HG03354 (cell line): ENCODE measurements at regions not wholly inside any gene's neighbourhood (a gene's known extent, or its start where the extent isn't known, plus 50 kb on each side); places are given as distances from the start of the nearest gene placed in this dataset.

ENCODE experiments used
- ATAC-seq: cut with Tn5 transposase; IDR thresholded peaks from one replicate; pipeline ENCODE4 v1.9.1; 2021; ENCODE audit warnings: mild to moderate bottlenecking; ENCODE audit not compliant: unreplicated experiment, poor library complexity, severe bottlenecking

DNA sequence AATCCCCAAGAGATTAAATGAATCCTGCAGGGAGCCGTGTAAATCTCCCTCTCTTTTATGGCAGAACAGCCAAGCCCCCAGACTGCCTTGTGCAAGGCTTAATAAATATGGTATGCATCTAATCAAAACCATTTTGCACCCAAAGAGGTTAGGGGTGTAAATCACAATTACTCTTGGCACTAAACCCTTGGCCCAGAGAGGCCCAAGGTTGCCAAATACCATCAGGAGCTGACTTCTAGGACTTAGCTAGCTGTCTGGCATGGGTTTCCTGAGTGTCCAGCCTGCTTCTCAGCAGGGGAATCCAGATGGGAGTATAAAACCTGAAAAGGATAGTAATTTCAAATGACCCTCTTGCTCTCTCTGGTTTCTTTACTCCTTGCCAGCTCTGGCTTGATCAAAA, 610.4 kb downstream of the MED13L start:
- ATAC-seq, result no peak

DNA sequence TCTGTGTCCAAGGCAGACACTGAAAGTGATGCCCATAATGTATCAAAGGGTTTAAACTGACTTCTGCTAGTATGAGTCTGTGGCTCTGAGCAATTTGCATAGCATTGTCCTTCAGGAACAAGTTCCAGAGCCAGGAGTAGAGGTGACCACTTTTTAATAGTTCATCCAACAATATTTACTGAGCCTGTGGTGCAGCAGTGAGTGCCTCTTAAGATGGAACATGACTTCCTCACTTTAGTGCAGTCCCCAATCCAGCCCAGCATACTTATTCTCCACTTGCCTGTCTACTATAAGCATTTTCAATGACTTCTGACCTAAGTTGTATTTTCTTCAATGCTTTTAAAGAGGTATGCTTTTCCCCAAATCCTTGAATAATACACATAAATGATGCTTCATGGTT, 611.3 kb downstream of the MED13L start:
- ATAC-seq, result no peak

GRCh38 chr12:115661112-115661511, 616.4 kb downstream of the MED13L start:
- no peak for ATAC-seq

GRCh38 chr12:115660211-115660805, 617.2 kb downstream of the MED13L start:
- ATAC-seq, result no peak

- ATAC-seq, result no peak
These were observed 618.1 kb downstream of the MED13L start for GRCh38 chr12:115659422-115659821.

DNA sequence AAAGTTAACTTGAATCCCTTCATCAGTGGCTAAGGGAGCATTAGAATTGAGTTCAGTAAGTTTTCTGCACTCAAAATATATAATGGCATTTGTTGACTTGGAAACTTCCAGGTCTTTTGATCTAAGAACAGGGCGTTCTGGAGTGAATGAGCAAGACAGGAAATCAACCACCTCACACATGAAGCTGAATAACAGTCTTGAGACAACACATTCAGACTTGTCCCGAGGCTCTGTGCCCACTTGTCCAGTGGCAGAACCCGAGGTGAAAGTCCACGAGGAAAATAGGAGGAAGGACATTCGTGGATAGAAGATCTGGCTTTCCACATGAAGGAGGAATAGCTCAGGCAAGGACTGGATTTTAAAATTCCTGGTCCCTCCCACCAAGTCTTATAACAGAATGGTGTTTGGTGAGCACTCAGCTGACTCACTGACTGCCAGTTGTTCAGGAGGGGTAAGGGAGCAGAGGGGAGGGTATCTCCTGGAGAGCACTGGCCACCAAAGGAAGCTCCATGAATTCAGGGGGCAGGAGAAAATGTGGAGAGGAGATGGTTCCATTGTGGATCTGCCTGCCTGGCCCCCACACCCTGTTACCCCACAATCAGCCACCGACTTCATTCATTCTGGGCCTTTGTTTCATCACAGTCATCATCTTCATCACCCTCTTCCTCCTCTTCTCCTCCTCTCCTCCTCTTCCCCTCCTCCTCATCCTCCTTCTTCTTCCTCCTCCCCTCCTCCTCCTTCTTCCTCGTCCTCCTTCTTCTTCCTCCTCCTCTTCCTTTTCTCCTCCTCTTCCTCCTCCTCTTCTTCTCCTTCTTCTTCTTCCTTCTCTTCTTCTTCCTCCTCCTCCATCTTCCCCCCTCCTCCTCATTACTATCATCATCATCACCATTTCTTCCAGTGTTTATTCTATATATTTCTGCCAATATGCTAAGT, 620.1 kb downstream of the MED13L start:
- ATAC-seq, result no peak

- ATAC-seq, result no peak
These were observed 627.5 kb downstream of the MED13L start for GRCh38 chr12:115650026-115650425.

DNA sequence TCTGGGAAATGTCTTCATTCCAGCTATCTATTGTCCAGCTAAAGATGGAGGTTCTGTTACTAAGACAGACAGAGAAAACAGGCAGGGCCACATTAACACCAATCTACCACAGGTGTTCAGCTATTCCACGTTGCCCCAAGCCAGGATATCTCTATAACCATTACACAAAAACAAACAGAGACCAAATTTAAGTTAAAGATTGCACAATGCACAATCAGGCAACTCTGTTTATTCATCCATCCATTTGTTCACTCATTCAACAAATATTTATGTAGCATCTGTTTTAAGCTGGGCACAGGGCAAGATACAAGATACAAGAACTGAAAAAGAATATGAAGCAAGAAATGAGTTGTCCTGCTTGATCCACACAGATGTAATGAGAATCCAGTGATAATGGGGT, 629.0 kb downstream of the MED13L start:
- ATAC-seq, result no peak

- no peak for ATAC-seq
These were observed 631.3 kb downstream of the MED13L start for GRCh38 chr12:115646210-115646609.

DNA sequence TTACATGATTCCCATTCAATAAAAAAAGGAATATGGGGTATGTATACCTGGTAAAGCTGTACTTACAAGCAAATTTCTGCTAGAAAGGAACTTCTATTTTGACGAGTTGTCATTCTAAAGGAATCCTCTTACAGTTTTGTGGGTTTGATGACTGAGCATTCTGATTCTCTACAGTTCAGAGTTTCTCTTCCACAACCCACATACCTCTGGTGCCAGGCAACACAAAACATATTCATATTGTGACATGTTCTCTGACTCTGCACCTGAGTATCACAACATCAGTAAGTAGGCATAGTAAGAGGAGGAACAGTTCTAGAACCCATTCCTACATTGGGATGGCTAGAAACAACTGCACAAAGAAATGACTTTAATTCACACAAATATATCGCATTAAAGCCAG, 636.6 kb downstream of the MED13L start:
- ATAC-seq, result no peak

- no peak for ATAC-seq
These were observed 637.9 kb downstream of the MED13L start for GRCh38 chr12:115639648-115640012.

GRCh38 chr12:115638733-115639647, 638.5 kb downstream of the MED13L start:
- no peak for ATAC-seq

DNA sequence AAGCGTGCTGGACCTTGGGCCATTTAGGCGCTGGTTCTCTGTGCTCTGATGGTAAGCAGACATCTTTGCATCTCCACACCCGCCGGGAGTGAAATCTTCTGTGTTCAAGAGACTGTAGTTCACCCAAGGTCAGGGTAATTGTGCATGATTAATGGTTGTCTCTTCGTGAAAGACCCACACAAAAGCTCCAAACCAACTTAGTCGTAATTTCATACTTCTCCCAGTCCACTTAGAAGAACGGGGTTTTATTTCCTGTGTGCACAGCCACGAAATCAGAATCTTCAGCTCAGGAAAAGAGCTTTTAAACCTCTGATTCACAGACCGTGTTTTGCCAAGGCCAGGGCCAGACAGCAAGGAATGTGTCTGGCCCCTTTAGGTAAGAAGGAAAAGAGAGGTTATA, 640.9 kb downstream of the MED13L start:
- ATAC-seq, result no peak

- no peak for ATAC-seq
These were observed 645.2 kb downstream of the MED13L start for GRCh38 chr12:115632308-115632707.

DNA sequence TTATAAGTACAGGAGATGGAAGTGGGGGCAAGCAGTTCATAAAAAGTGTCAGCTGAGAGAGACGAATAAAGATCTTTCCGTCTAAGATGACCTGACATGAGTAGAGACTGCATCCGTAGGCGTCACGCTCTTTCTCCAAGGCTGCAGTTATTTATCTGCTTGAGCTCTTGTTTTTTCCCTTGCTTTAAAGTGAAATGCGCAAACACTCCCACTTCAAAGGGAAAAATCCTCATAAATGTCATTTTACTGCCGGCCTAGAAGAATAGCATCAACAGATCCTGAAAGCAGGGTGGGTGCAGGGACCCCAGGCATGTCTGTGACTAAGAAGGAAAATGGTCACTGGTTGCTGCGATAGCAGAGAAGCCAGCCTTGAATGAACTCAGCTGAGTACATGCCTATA, 647.4 kb downstream of the MED13L start:
- no peak for ATAC-seq

GRCh38 chr12:115626210-115626609, 651.3 kb downstream of the MED13L start:
- ATAC-seq, result no peak

- ATAC-seq, result no peak
These were observed 653.6 kb downstream of the MED13L start for GRCh38 chr12:115623764-115624334.

DNA sequence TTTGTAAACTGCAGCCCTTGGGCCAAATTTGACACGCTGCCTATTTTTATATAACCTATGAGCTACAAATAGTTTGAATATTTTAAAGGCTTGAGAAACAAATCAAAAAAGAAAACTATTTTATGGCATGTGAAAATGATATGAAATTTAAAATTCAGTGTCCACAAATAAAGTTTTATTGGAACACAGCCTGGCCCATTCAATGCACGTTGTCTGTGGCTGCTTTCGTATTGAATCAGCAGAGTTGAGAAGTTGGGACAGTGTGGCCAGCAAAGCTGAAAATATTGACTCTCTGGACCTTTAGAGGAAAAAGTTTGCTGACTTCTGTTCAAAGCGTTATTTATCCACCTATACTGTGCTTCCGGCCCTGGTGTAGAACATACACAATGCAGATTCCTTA, 654.2 kb downstream of the MED13L start:
- no peak for ATAC-seq

GRCh38 chr12:115620816-115621215, 656.7 kb downstream of the MED13L start:
- no peak for ATAC-seq

GRCh38 chr12:115619889-115620288, 657.6 kb downstream of the MED13L start:
- ATAC-seq, result no peak
